Stomach (tissue), 4 donors: ENCODE measurements at regions not wholly inside any gene's neighbourhood (a gene's known extent, or its start where the extent isn't known, plus 50 kb on each side); places are given as distances from the start of the nearest gene placed in this dataset.

Source experiments
- EP300 ChIP-seq: sonication (generic); formaldehyde crosslinking; IDR thresholded peaks from one replicate; pipeline ENCODE4 v1.6.1; 2017; ENCODE audit warnings: antibody characterized with exemption
- POLR2A ChIP-seq, 4 donors: fragments of 450-650 bp; IDR thresholded peaks; one replicate each; pipeline ENCODE4 v1.6.1; 2016; ENCODE audit warnings: antibody characterized with exemption in 4 of 4, control low read depth in 2 of 4, mild to moderate bottlenecking in 1 of 4, moderate library complexity in 1 of 4
- POLR2AphosphoS5 ChIP-seq, 3 donors: sonication (generic); formaldehyde crosslinking; IDR thresholded peaks; one replicate each; pipeline ENCODE4 v1.6.1; 2016; ENCODE audit warnings: antibody characterized with exemption in 3 of 3
- TF ChIP-seq, protein P1 (sequence below), 7 experiments: fragments of 450-650 bp in 4 of 7; fragments of 200-600 bp in 3 of 7; sonication (generic) in 3 of 7; IDR thresholded peaks; one replicate each; pipeline ENCODE4 v1.5.1; 2016 to 2019; ENCODE audit warnings: antibody characterized with exemption in 7 of 7, control low read depth in 2 of 7, mild to moderate bottlenecking in 1 of 7

- TF ChIP-seq, protein P1, sequence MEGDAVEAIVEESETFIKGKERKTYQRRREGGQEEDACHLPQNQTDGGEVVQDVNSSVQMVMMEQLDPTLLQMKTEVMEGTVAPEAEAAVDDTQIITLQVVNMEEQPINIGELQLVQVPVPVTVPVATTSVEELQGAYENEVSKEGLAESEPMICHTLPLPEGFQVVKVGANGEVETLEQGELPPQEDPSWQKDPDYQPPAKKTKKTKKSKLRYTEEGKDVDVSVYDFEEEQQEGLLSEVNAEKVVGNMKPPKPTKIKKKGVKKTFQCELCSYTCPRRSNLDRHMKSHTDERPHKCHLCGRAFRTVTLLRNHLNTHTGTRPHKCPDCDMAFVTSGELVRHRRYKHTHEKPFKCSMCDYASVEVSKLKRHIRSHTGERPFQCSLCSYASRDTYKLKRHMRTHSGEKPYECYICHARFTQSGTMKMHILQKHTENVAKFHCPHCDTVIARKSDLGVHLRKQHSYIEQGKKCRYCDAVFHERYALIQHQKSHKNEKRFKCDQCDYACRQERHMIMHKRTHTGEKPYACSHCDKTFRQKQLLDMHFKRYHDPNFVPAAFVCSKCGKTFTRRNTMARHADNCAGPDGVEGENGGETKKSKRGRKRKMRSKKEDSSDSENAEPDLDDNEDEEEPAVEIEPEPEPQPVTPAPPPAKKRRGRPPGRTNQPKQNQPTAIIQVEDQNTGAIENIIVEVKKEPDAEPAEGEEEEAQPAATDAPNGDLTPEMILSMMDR (IDR thresholded peaks at IDR 0.05): no peak
- TF ChIP-seq EP300: no peak
- TF ChIP-seq POLR2A (IDR thresholded peaks at IDR 0.05): no peak
- TF ChIP-seq POLR2AphosphoS5 (IDR thresholded peaks at IDR 0.05): no peak
Measured at GRCh38 chr2:33655626-33656320, 56.7 kb upstream of the FAM98A start.
